Stomach (tissue), 8 donors: ENCODE measurements at regions not wholly inside any gene's neighbourhood (a gene's known extent, or its start where the extent isn't known, plus 50 kb on each side); places are given as distances from the start of the nearest gene placed in this dataset.

Experiments
- DNase-seq, 2 donors: peaks; one replicate each; pipeline versions ENCODE4 v3.0.0 to v3.0.0-alpha.2; 2013 to 2019
- H3K27ac ChIP-seq, 5 donors: fragments of 200-600 bp in 4 of 5; sonication (generic) in 4 of 5; one replicate each; pipeline ENCODE4 v1.5.1; 2013 to 2019; ENCODE audit warnings: mild to moderate bottlenecking in 1 of 5, moderate library complexity in 1 of 5
- H3K27me3 ChIP-seq, 3 donors: fragments of 200-600 bp; sonication (generic); one replicate each; pipeline ENCODE4 v1.5.1; 2017 to 2019; ENCODE audit warnings: mixed run types in 1 of 3
- H3K36me3 ChIP-seq, 4 donors: fragments of 200-600 bp; sonication (generic); 1 replicate in 3 of 4; 2 replicates in 1 of 4; pipeline ENCODE4 v1.5.1; 2016 to 2019
- H3K4me1 ChIP-seq, 4 donors: fragments of 200-600 bp; sonication (generic); one replicate each; pipeline ENCODE4 v1.5.1; 2016 to 2019
- H3K4me3 ChIP-seq, 4 donors: fragments of 200-600 bp; sonication (generic) in 3 of 4; one replicate each; pipeline ENCODE4 v1.5.1; 2016 to 2019; ENCODE audit warnings: mild to moderate bottlenecking in 1 of 4
- H3K9me3 ChIP-seq, 4 donors: fragments of 200-600 bp; sonication (generic); one replicate each; pipeline ENCODE4 v1.5.1; 2016 to 2019
- CTCF ChIP-seq, 7 experiments: fragments of 450-650 bp in 4 of 7; fragments of 200-600 bp in 3 of 7; sonication (generic) in 3 of 7; IDR thresholded peaks; one replicate each; pipeline ENCODE4 v1.5.1; 2016 to 2019; ENCODE audit warnings: antibody characterized with exemption in 7 of 7, control low read depth in 2 of 7, mild to moderate bottlenecking in 1 of 7
- EP300 ChIP-seq: sonication (generic); formaldehyde crosslinking; IDR thresholded peaks from one replicate; pipeline ENCODE4 v1.6.1; 2017; ENCODE audit warnings: antibody characterized with exemption
- POLR2A ChIP-seq, 4 donors: fragments of 450-650 bp; IDR thresholded peaks; one replicate each; pipeline ENCODE4 v1.6.1; 2016; ENCODE audit warnings: antibody characterized with exemption in 4 of 4, control low read depth in 2 of 4, mild to moderate bottlenecking in 1 of 4, moderate library complexity in 1 of 4
- POLR2AphosphoS5 ChIP-seq, 3 donors: sonication (generic); formaldehyde crosslinking; IDR thresholded peaks; one replicate each; pipeline ENCODE4 v1.6.1; 2016; ENCODE audit warnings: antibody characterized with exemption in 3 of 3
- WGBS, 5 donors: extraction: QIAGEN DNeasy Blood & Tissue Kit in 3 of 5; methylation state at CpG; one replicate each; pipeline versions ENCODE4 v1.1.5 to v1.1.7; 2013 to 2018; 5-methylcytosine and 5-hydroxymethylcytosine counted together
- intact Hi-C: fragments of 100-400 bp; cut with DNase I; formaldehyde crosslinking; loops from one replicate; pipeline ENCODE4 v1.15.1; 2023; ENCODE audit warnings: low total_unique reads
- donor health status: healthy with polysubstance abuse.
- donor health status: Bipolar disorder and iron deficiency.
- donor health status: healthy.

GRCh38 chr10:128386231-128386630 lies 260.0 kb upstream of the MKI67 start:
- no peak for TF ChIP-seq POLR2AphosphoS5 (IDR thresholded peaks at IDR 0.05)
- no peak for TF ChIP-seq POLR2A (IDR thresholded peaks at IDR 0.05)
- TF ChIP-seq EP300, result no peak
- TF ChIP-seq CTCF (IDR thresholded peaks at IDR 0.05), result no peak
- Histone ChIP-seq H3K27ac (no peak overlapping the region), H3K36me3 (no peaks in the 10 kb centered on the region), H3K9me3 (no peaks in the 10 kb centered on the region), H3K4me1 (no peaks in the 10 kb centered on the region), H3K27me3 (peaks cover 0 to 46% (median 0%) of the 10 kb centered on the region in 3 donors), H3K4me3 (no peak overlapping the region)
- DNase-seq, result no peak
- 68 to 76% (median 72%) methylated on average over 7 of the region's 7 CpGs for WGBS, 5 donors
- intact Hi-C loops, result no loop called here

GRCh38 chr10:128386816-128387604 lies 260.8 kb upstream of the MKI67 start:
- Histone ChIP-seq H3K9me3 (no peaks in the 10 kb centered on the region), H3K4me3 (no peak overlapping the region), H3K27me3 (peaks cover 0 to 46% (median 0%) of the 10 kb centered on the region in 3 donors), H3K27ac (no peak overlapping the region), H3K36me3 (no peaks in the 10 kb centered on the region), H3K4me1 (no peaks in the 10 kb centered on the region)
- intact Hi-C loops, result no loop called here
- 81 to 89% (median 87%) methylated on average over 16 to 24 of the region's 24 CpGs for WGBS, 5 donors
- TF ChIP-seq EP300, result no peak
- no peak for TF ChIP-seq CTCF (IDR thresholded peaks at IDR 0.05)
- TF ChIP-seq POLR2A (IDR thresholded peaks at IDR 0.05), result no peak
- TF ChIP-seq POLR2AphosphoS5 (IDR thresholded peaks at IDR 0.05), result no peak
- DNase-seq, result no peak

- Histone ChIP-seq H3K27me3 (peaks cover 0 to 39% (median 0%) of the 10 kb centered on the region in 3 donors), H3K9me3 (no peaks in the 10 kb centered on the region), H3K4me3 (no peak overlapping the region), H3K36me3 (no peaks in the 10 kb centered on the region), H3K27ac (no peak overlapping the region), H3K4me1 (no peaks in the 10 kb centered on the region)
- no peak for TF ChIP-seq CTCF (IDR thresholded peaks at IDR 0.05)
- TF ChIP-seq POLR2A (IDR thresholded peaks at IDR 0.05), result no peak
- no peak for TF ChIP-seq EP300
- TF ChIP-seq POLR2AphosphoS5 (IDR thresholded peaks at IDR 0.05), result no peak
- intact Hi-C loops, result no loop called here
- WGBS, 5 donors, result 23 to 39% (median 36%) methylated on average over 5 of the region's 5 CpGs
- DNase-seq, result peak in 1 of 2 donors; percentile 15
Measured at GRCh38 chr10:128390596-128390995, 264.4 kb upstream of the MKI67 start.

GRCh38 chr10:128393546-128393945 lies 267.3 kb upstream of the MKI67 start:
- no peaks in the 10 kb centered on the region for H3K9me3 ChIP-seq
- intact Hi-C loops, result no loop called here
- peaks cover 0 to 23% (median 0%) of the 10 kb centered on the region in 3 donors for H3K27me3 ChIP-seq
- TF ChIP-seq POLR2A (IDR thresholded peaks at IDR 0.05) (no peak), POLR2AphosphoS5 (IDR thresholded peaks at IDR 0.05) (no peak), CTCF (IDR thresholded peaks at IDR 0.05) (no peak), EP300 (no peak)
- H3K4me3 ChIP-seq, result no peak overlapping the region
- no peak overlapping the region for H3K27ac ChIP-seq
- no peaks in the 10 kb centered on the region for H3K4me1 ChIP-seq
- no peaks in the 10 kb centered on the region for H3K36me3 ChIP-seq
- WGBS, 5 donors, result 47 to 74% (median 65%) methylated on average over 4 of the region's 4 CpGs
- no peak for DNase-seq
